IMR-90 (cell line): ENCODE measurements at regions not wholly inside any gene's neighbourhood (a gene's known extent, or its start where the extent isn't known, plus 50 kb on each side); places are given as distances from the start of the nearest gene placed in this dataset.

Experiments used
- ATAC-seq: fragments of 200-7000 bp; cut with Tn5 transposase; 2 replicates; pipeline ENCODE4 v1.9.1; 2020; ENCODE audit warnings: low read depth, mild to moderate bottlenecking, moderate library complexity
- BruUV-seq: library from RNA; stranded (reverse); fragments of 400-500 nt; replicated peaks from 2 replicates; lab custom pipeline; 2021; lab: Mats Ljungman, UMichigan
- CTCF ChIA-PET: fragments of 300-600 bp; formaldehyde crosslinking; extraction: SDS; loops from one replicate; lab custom pipeline; 2021; ENCODE audit warnings: antibody characterized with exemption; lab: Yijun Ruan, JAX
- POLR2A ChIA-PET: fragments of 300-600 bp; sonication (Branson Sonifier 250); formaldehyde crosslinking; loops from one replicate; lab custom pipeline; 2022; ENCODE audit warnings: antibody characterized with exemption; ENCODE audit not compliant: unreplicated experiment; lab: Charles Lee
- DNase-seq: peaks from one replicate; pipeline ENCODE4 v3.0.0; 2013
- H2AFZ ChIP-seq: replicated peaks from 2 replicates; pipeline ENCODE3; 2013; ENCODE audit warnings: low read length, mild to moderate bottlenecking; ENCODE audit not compliant: poor library complexity
- H2AK5ac ChIP-seq: 2 replicates; pipeline ENCODE4 v1.6.1; 2013; ENCODE audit warnings: low read depth, low read length, inconsistent platforms
- H2AK9ac ChIP-seq: replicated peaks from 2 replicates; pipeline ENCODE3; 2013; ENCODE audit warnings: mild to moderate bottlenecking, low read depth, low read length, moderate library complexity; ENCODE audit not compliant: poor library complexity
- H2BK120ac ChIP-seq: 2 replicates; pipeline ENCODE4 v1.6.1; 2013; ENCODE audit warnings: low read depth, low read length, inconsistent platforms
- H2BK15ac ChIP-seq: 3 replicates; pipeline ENCODE4 v1.6.1; 2013; ENCODE audit warnings: low read depth, low read length, inconsistent platforms
- H2BK20ac ChIP-seq: 2 replicates; pipeline ENCODE4 v1.6.1; 2013; ENCODE audit warnings: low read depth, mild to moderate bottlenecking, inconsistent platforms, low read length, moderate library complexity
- H2BK5ac ChIP-seq: 2 replicates; pipeline ENCODE4 v1.6.1; 2013; ENCODE audit warnings: mild to moderate bottlenecking, low read depth, low read length, inconsistent platforms; ENCODE audit not compliant: poor library complexity, severe bottlenecking
- H3K14ac ChIP-seq: replicated peaks from 2 replicates; pipeline ENCODE4 v1.6.1; 2013; ENCODE audit warnings: low read depth, low read length, inconsistent platforms
- H3K18ac ChIP-seq: 2 replicates; pipeline ENCODE4 v1.6.1; 2013; ENCODE audit warnings: low read depth, low read length, control low read depth
- H3K23ac ChIP-seq: 2 replicates; pipeline ENCODE4 v1.6.1; 2013; ENCODE audit warnings: low read depth, low read length, inconsistent platforms
- H3K27ac ChIP-seq: 2 replicates; pipeline ENCODE4 v1.5.1; 2013; ENCODE audit warnings: mild to moderate bottlenecking, control low read depth, low read length; ENCODE audit not compliant: insufficient read depth
- H3K27me3 ChIP-seq: 2 replicates; pipeline ENCODE4 v1.6.1; 2013; ENCODE audit warnings: low read length; ENCODE audit not compliant: control insufficient read depth, insufficient read depth
- H3K36me3 ChIP-seq: 2 replicates; pipeline ENCODE4 v1.6.1; 2013; ENCODE audit warnings: low read length, mixed read lengths; ENCODE audit not compliant: control insufficient read depth, insufficient read depth
- H3K4ac ChIP-seq: 2 replicates; pipeline ENCODE4 v1.6.1; 2013; ENCODE audit warnings: low read depth, low read length, inconsistent platforms
- H3K4me1 ChIP-seq: 2 replicates; pipeline ENCODE4 v1.6.1; 2013; ENCODE audit warnings: low read length, mixed read lengths; ENCODE audit not compliant: control insufficient read depth, insufficient read depth
- H3K4me2 ChIP-seq: 2 replicates; pipeline ENCODE4 v1.6.1; 2013; ENCODE audit warnings: low read depth, mild to moderate bottlenecking, control low read depth, low read length, moderate library complexity
- H3K4me3 ChIP-seq: 2 replicates; pipeline ENCODE4 v1.5.1; 2013; ENCODE audit warnings: low read depth, mild to moderate bottlenecking, control low read depth, low read length, moderate library complexity; ENCODE audit not compliant: insufficient read depth
- H3K56ac ChIP-seq: 2 replicates; pipeline ENCODE4 v1.6.1; 2013; ENCODE audit warnings: low read length, inconsistent platforms; ENCODE audit not compliant: insufficient read depth; ENCODE audit errors: extremely low read depth
- H3K79me1 ChIP-seq, 2 experiments: 2 replicates each; pipeline ENCODE4 v1.6.1; 2013; ENCODE audit warnings: low read length in 2 of 2, inconsistent platforms in 1 of 2, low read depth in 1 of 2
- H3K9ac ChIP-seq: 2 replicates; pipeline ENCODE4 v1.6.1; 2013; ENCODE audit warnings: low read depth, low read length, control low read depth
- H3K9me1 ChIP-seq: 2 replicates; pipeline ENCODE4 v1.6.1; 2013; ENCODE audit warnings: low read length, inconsistent platforms; ENCODE audit not compliant: insufficient read depth
- H3K9me3 ChIP-seq: 2 replicates; pipeline ENCODE4 v1.6.1; 2013; ENCODE audit warnings: low read length; ENCODE audit not compliant: control insufficient read depth, insufficient read depth
- H4K20me1 ChIP-seq: 2 replicates; pipeline ENCODE4 v1.6.1; 2013; ENCODE audit warnings: low read length, inconsistent platforms; ENCODE audit not compliant: insufficient read depth
- H4K5ac ChIP-seq: 2 replicates; pipeline ENCODE4 v1.6.1; 2013; ENCODE audit warnings: mild to moderate bottlenecking, low read depth, low read length, control low read depth
- H4K8ac ChIP-seq, 2 experiments: 2 replicates each; pipeline ENCODE4 v1.6.1; 2013; ENCODE audit warnings: low read depth in 2 of 2, low read length in 2 of 2, control low read depth in 1 of 2, inconsistent platforms in 1 of 2
- H4K91ac ChIP-seq: 2 replicates; pipeline ENCODE4 v1.6.1; 2013; ENCODE audit warnings: low read depth, low read length, inconsistent platforms; ENCODE audit not compliant: insufficient read depth
- FOS ChIP-seq: fragments of 150-350 bp; IDR thresholded peaks from 2 replicates; pipeline ENCODE4 v1.6.1; 2016; ENCODE audit warnings: low read depth, low read length
- MXI1 ChIP-seq: IDR thresholded peaks from 2 replicates; pipeline ENCODE4 v1.6.1; 2012; ENCODE audit warnings: low read depth, mild to moderate bottlenecking, low read length, moderate library complexity, borderline replicate concordance
- NFE2L2 ChIP-seq: fragments of 150-350 bp; IDR thresholded peaks from 2 replicates; pipeline ENCODE4 v1.6.1; 2016; ENCODE audit warnings: low read depth, mild to moderate bottlenecking, low read length
- POLR2A ChIP-seq: IDR thresholded peaks from 2 replicates; pipeline ENCODE4 v1.6.1; 2012; ENCODE audit warnings: mild to moderate bottlenecking, low read depth, low read length
- RCOR1 ChIP-seq: IDR thresholded peaks from 2 replicates; pipeline ENCODE4 v1.6.1; 2012; ENCODE audit warnings: mild to moderate bottlenecking, low read length, improper control_type of control experiment; ENCODE audit not compliant: insufficient replicate concordance
- dilution Hi-C: fragments of 300-500 bp; cut with HindIII; formaldehyde crosslinking; loops from one replicate; pipeline ENCODE4 v1.14.3; 2018; ENCODE audit warnings: low sequenced_read_pairs; ENCODE audit not compliant: unreplicated experiment
- in situ Hi-C: fragments of 300-500 bp; cut with MboI; formaldehyde crosslinking; loops from 3 replicates; pipeline ENCODE4 v1.14.3; 2019; ENCODE audit warnings: low sequenced_read_pairs, inconsistent platforms, mixed read lengths
- intact Hi-C: fragments of 100-400 bp; cut with micrococcal nuclease; formaldehyde crosslinking; loops from 2 replicates; pipeline ENCODE4 v1.10.0; 2022
- TF ChIP-seq, protein P1 (sequence below): fragments of 150-350 bp; IDR thresholded peaks from 2 replicates; pipeline ENCODE4 v1.6.1; 2017; ENCODE audit warnings: mild to moderate bottlenecking, antibody characterized with exemption, low read length, low read depth

DNA sequence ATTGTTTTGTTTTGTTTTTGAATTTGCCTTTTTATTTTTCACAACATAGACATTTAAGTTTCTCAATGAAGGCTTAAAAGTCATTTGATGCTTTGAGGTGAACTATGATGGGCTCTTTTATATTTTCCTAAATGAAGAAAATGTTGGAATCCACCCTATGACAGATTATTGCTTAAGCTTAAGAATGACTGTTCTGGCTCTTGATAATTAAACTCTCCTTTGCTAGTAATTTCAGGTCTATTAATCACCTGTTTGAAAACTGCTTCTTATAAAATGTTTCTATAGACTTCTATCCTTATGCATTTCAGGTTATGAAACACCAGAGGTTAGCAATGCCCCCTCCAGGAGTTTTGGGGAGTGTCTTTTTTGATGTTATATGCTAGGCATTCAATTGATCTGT lies 424.1 kb upstream of the DYNLRB2 start:
- Histone ChIP-seq H3K27me3 (no peaks in the 10 kb centered on the region; the same call in 1 of the 2 replicates), H3K79me1 (no peaks in the 10 kb centered on the region), H3K56ac (no peak overlapping the region), H3K4me3 (no peak overlapping the region), H4K20me1 (no peaks in the 10 kb centered on the region), H2AFZ (no peak overlapping the region), H2BK20ac (no peak overlapping the region), H3K9me1 (no peaks in the 10 kb centered on the region), H3K4ac (no peak overlapping the region), H3K36me3 (no peaks in the 10 kb centered on the region), H2AK5ac (no peak overlapping the region), H3K4me2 (no peak overlapping the region), H3K18ac (no peak overlapping the region), H3K9ac (no peak overlapping the region), H3K9me3 (no peaks in the 10 kb centered on the region), H2BK120ac (no peak overlapping the region), H4K5ac (no peak overlapping the region), H2BK15ac (no peak overlapping the region), H3K14ac (no peak overlapping the region), H2AK9ac (no peak overlapping the region), H3K27ac (no peak overlapping the region), H2BK5ac (no peak overlapping the region), H4K91ac (no peak overlapping the region), H4K8ac (no peak overlapping the region), H3K4me1 (no peaks in the 10 kb centered on the region), H3K23ac (no peak overlapping the region)
- in situ Hi-C loops (no loop called here), dilution Hi-C loops (no loop called here), intact Hi-C loops (no loop called here)
- CTCF ChIA-PET, result no interaction called here
- POLR2A ChIA-PET, result no interaction called here
- no peak for ATAC-seq
- no peak for DNase-seq
- BruUV-seq, result no TSS peak
- TF ChIP-seq RCOR1 (no peak), POLR2A (no peak), MXI1 (no peak), NFE2L2 (no peak), FOS (no peak)
- TF ChIP-seq, protein P1, sequence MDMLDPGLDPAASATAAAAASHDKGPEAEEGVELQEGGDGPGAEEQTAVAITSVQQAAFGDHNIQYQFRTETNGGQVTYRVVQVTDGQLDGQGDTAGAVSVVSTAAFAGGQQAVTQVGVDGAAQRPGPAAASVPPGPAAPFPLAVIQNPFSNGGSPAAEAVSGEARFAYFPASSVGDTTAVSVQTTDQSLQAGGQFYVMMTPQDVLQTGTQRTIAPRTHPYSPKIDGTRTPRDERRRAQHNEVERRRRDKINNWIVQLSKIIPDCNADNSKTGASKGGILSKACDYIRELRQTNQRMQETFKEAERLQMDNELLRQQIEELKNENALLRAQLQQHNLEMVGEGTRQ, result no peak
